ENCODE measurements at regions not wholly inside any gene's neighbourhood (a gene's known extent, or its start where the extent isn't known, plus 50 kb on each side); places are given as distances from the start of the nearest gene placed in this dataset.

- TF ChIP-seq, protein P1, sequence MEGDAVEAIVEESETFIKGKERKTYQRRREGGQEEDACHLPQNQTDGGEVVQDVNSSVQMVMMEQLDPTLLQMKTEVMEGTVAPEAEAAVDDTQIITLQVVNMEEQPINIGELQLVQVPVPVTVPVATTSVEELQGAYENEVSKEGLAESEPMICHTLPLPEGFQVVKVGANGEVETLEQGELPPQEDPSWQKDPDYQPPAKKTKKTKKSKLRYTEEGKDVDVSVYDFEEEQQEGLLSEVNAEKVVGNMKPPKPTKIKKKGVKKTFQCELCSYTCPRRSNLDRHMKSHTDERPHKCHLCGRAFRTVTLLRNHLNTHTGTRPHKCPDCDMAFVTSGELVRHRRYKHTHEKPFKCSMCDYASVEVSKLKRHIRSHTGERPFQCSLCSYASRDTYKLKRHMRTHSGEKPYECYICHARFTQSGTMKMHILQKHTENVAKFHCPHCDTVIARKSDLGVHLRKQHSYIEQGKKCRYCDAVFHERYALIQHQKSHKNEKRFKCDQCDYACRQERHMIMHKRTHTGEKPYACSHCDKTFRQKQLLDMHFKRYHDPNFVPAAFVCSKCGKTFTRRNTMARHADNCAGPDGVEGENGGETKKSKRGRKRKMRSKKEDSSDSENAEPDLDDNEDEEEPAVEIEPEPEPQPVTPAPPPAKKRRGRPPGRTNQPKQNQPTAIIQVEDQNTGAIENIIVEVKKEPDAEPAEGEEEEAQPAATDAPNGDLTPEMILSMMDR (IDR thresholded peaks at IDR 0.05; ENCODE audit: insufficient read depth, low read depth, low read length), result no peak
- no peak for TF ChIP-seq EZH2 (IDR thresholded peaks at IDR 0.05; ENCODE audit: insufficient read depth, low read length)
Observed at GRCh38 chr1:50268049-50268448, 155.2 kb downstream of the DMRTA2 start.

All from astrocyte (in vitro differentiated cells and primary cell).